Adipocyte (in vitro differentiated cells): ENCODE measurements at regions not wholly inside any gene's neighbourhood (a gene's known extent, or its start where the extent isn't known, plus 50 kb on each side); places are given as distances from the start of the nearest gene placed in this dataset.

ENCODE experiments used
- DNase-seq: peaks from one replicate; pipeline ENCODE4 v3.0.0-alpha.2; 2015; ENCODE audit warnings: low read depth
- H3K27me3 ChIP-seq: replicated peaks from 2 replicates; pipeline ENCODE4 v1.7.0; 2013; ENCODE audit warnings: mild to moderate bottlenecking, low read length, moderate library complexity; ENCODE audit not compliant: control insufficient read depth, insufficient read depth
- H3K36me3 ChIP-seq: 2 replicates; pipeline ENCODE4 v1.7.0; 2013; ENCODE audit warnings: low read length, mild to moderate bottlenecking, moderate library complexity; ENCODE audit not compliant: control insufficient read depth, insufficient read depth, severe bottlenecking
- H3K4me1 ChIP-seq: 2 replicates; pipeline ENCODE4 v1.7.0; 2013; ENCODE audit warnings: mild to moderate bottlenecking, low read length, moderate library complexity; ENCODE audit not compliant: control insufficient read depth, insufficient read depth
- H3K4me3 ChIP-seq: 2 replicates; pipeline ENCODE4 v1.7.0; 2013; ENCODE audit warnings: mild to moderate bottlenecking, low read length, moderate library complexity
- H3K9ac ChIP-seq: 2 replicates; pipeline ENCODE4 v1.7.0; 2013; ENCODE audit warnings: mild to moderate bottlenecking, low read length, moderate library complexity
- H3K9me3 ChIP-seq: 2 replicates; pipeline ENCODE4 v1.7.0; 2013; ENCODE audit warnings: mild to moderate bottlenecking, low read length, moderate library complexity; ENCODE audit not compliant: control insufficient read depth

- no peak for DNase-seq
- H3K9ac ChIP-seq: no peak overlapping the region
- no peaks in the 10 kb centered on the region for H3K4me1 ChIP-seq
- H3K27me3 ChIP-seq: peaks cover 14% of the 10 kb centered on the region
- H3K36me3 ChIP-seq: no peaks in the 10 kb centered on the region
- no peaks in the 10 kb centered on the region for H3K9me3 ChIP-seq
- no peak overlapping the region for H3K4me3 ChIP-seq
These were observed 980.1 kb upstream of the WWC1 start for GRCh38 chr5:167311340-167311739.

GRCh38 chr5:167312225-167312624, 979.2 kb upstream of the WWC1 start:
- H3K27me3 ChIP-seq: peaks cover 11% of the 10 kb centered on the region
- H3K4me1 ChIP-seq: no peaks in the 10 kb centered on the region
- no peaks in the 10 kb centered on the region for H3K36me3 ChIP-seq
- H3K4me3 ChIP-seq: no peak overlapping the region
- DNase-seq: no peak
- no peaks in the 10 kb centered on the region for H3K9me3 ChIP-seq
- H3K9ac ChIP-seq: no peak overlapping the region

- Histone ChIP-seq H3K27me3 (no peaks in the 10 kb centered on the region), H3K4me1 (no peaks in the 10 kb centered on the region), H3K9ac (no peak overlapping the region), H3K4me3 (no peak overlapping the region), H3K36me3 (no peaks in the 10 kb centered on the region), H3K9me3 (no peaks in the 10 kb centered on the region)
- DNase-seq: no peak
These were observed 975.7 kb upstream of the WWC1 start for GRCh38 chr5:167315762-167316161.

GRCh38 chr5:167317884-167318283, 973.6 kb upstream of the WWC1 start:
- Histone ChIP-seq H3K9me3 (no peaks in the 10 kb centered on the region), H3K27me3 (no peaks in the 10 kb centered on the region), H3K4me3 (no peak overlapping the region), H3K36me3 (no peaks in the 10 kb centered on the region), H3K9ac (no peak overlapping the region), H3K4me1 (no peaks in the 10 kb centered on the region)
- DNase-seq: no peak

GRCh38 chr5:167319243-167319642, 972.2 kb upstream of the WWC1 start:
- Histone ChIP-seq H3K9ac (no peak overlapping the region), H3K36me3 (no peaks in the 10 kb centered on the region), H3K4me1 (no peaks in the 10 kb centered on the region), H3K9me3 (no peaks in the 10 kb centered on the region), H3K27me3 (no peaks in the 10 kb centered on the region), H3K4me3 (no peak overlapping the region)
- no peak for DNase-seq

- Histone ChIP-seq H3K9ac (no peak overlapping the region), H3K4me1 (no peaks in the 10 kb centered on the region), H3K4me3 (no peak overlapping the region), H3K27me3 (no peaks in the 10 kb centered on the region), H3K9me3 (no peaks in the 10 kb centered on the region), H3K36me3 (no peaks in the 10 kb centered on the region)
- no peak for DNase-seq
These were observed 971.4 kb upstream of the WWC1 start for GRCh38 chr5:167320019-167320418.

GRCh38 chr5:167332309-167332708, 959.1 kb upstream of the WWC1 start:
- H3K4me1 ChIP-seq: no peaks in the 10 kb centered on the region
- H3K4me3 ChIP-seq: no peak overlapping the region
- no peaks in the 10 kb centered on the region for H3K27me3 ChIP-seq
- DNase-seq: no peak
- no peaks in the 10 kb centered on the region for H3K9me3 ChIP-seq
- no peaks in the 10 kb centered on the region for H3K36me3 ChIP-seq
- H3K9ac ChIP-seq: no peak overlapping the region

GRCh38 chr5:167336161-167336560, 955.3 kb upstream of the WWC1 start:
- H3K27me3 ChIP-seq: no peaks in the 10 kb centered on the region
- H3K4me3 ChIP-seq: no peak overlapping the region
- no peaks in the 10 kb centered on the region for H3K9me3 ChIP-seq
- no peak overlapping the region for H3K9ac ChIP-seq
- DNase-seq: no peak
- no peaks in the 10 kb centered on the region for H3K36me3 ChIP-seq
- no peaks in the 10 kb centered on the region for H3K4me1 ChIP-seq

GRCh38 chr5:167339205-167339604, 952.2 kb upstream of the WWC1 start:
- Histone ChIP-seq H3K36me3 (no peaks in the 10 kb centered on the region), H3K4me3 (no peak overlapping the region), H3K27me3 (no peaks in the 10 kb centered on the region), H3K9me3 (no peaks in the 10 kb centered on the region), H3K9ac (no peak overlapping the region), H3K4me1 (no peaks in the 10 kb centered on the region)
- DNase-seq: no peak

GRCh38 chr5:167346461-167346860, 945.0 kb upstream of the WWC1 start:
- H3K27me3 ChIP-seq: peaks cover 3% of the 10 kb centered on the region
- DNase-seq: no peak
- no peak overlapping the region for H3K9ac ChIP-seq

GRCh38 chr5:167348251-167348926, 943.1 kb upstream of the WWC1 start:
- no peaks in the 10 kb centered on the region for H3K4me1 ChIP-seq
- H3K4me3 ChIP-seq: no peak overlapping the region
- no peaks in the 10 kb centered on the region for H3K9me3 ChIP-seq
- DNase-seq: no peak
- H3K27me3 ChIP-seq: peaks cover 3% of the 10 kb centered on the region
- no peaks in the 10 kb centered on the region for H3K36me3 ChIP-seq
- H3K9ac ChIP-seq: no peak overlapping the region

More at GRCh38 chr5:167346461-167346860, 945.0 kb upstream of the WWC1 start:
- Histone ChIP-seq H3K36me3 (no peaks in the 10 kb centered on the region), H3K4me3 (no peak overlapping the region), H3K9me3 (no peaks in the 10 kb centered on the region), H3K4me1 (no peaks in the 10 kb centered on the region)

GRCh38 chr5:167348980-167349379, 942.5 kb upstream of the WWC1 start:
- H3K4me3 ChIP-seq: no peak overlapping the region

More at GRCh38 chr5:167348980-167349379, 942.5 kb upstream of the WWC1 start:
- Histone ChIP-seq H3K4me1 (no peaks in the 10 kb centered on the region), H3K36me3 (no peaks in the 10 kb centered on the region), H3K9ac (no peak overlapping the region), H3K27me3 (peaks cover 3% of the 10 kb centered on the region), H3K9me3 (no peaks in the 10 kb centered on the region)
- DNase-seq: no peak
